ENCODE measurements at regions not wholly inside any gene's neighbourhood (a gene's known extent, or its start where the extent isn't known, plus 50 kb on each side); places are given as distances from the start of the nearest gene placed in this dataset.

GRCh38 chr11:134993691-134994243, 581.7 kb upstream of the B3GAT1 start:
- no peak for TF ChIP-seq POLR2A (IDR thresholded peaks at IDR 0.05)
- TF ChIP-seq CTCF (IDR thresholded peaks at IDR 0.05), result no peak

Data from lower leg skin (tissue), 3 donors.